DND-41 (cell line): ENCODE measurements at regions not wholly inside any gene's neighbourhood (a gene's known extent, or its start where the extent isn't known, plus 50 kb on each side); places are given as distances from the start of the nearest gene placed in this dataset.

Experiments used
- CTCF ChIP-seq: IDR thresholded peaks from 2 replicates; pipeline ENCODE4 v1.5.1; 2012; ENCODE audit warnings: borderline replicate concordance, low read length, moderate library complexity, mild to moderate bottlenecking; ENCODE audit not compliant: poor library complexity, severe bottlenecking; ENCODE audit errors: extremely low read depth
- EZH2 ChIP-seq: IDR thresholded peaks from 3 replicates; pipeline ENCODE4 v1.6.1; 2012; ENCODE audit warnings: borderline replicate concordance, low read depth, mild to moderate bottlenecking, moderate library complexity, low read length, inconsistent platforms; ENCODE audit not compliant: severe bottlenecking

DNA sequence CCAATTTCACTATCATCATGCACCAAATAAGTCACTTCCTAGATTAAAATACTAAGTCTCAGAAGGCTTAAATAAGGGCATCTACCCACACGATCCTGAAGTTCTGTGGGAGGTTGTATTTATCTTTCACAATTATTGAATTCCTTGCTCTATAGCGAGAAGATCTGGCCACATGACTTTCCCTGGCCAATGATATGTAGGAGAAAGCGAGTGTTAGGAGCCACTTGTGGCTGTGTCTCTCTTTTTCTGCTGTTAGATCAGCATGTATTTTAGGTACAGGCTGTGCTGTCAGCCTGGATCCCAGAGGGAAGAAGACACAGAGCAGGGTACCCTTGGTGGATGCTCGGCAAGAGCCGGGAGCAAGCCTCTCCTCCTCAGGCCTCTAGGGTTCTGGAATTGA lies 131.3 kb upstream of the DPP6 start:
- TF ChIP-seq CTCF (no peak), EZH2 (no peak)
